KMS-11 (cell line): ENCODE measurements at regions not wholly inside any gene's neighbourhood (a gene's known extent, or its start where the extent isn't known, plus 50 kb on each side); places are given as distances from the start of the nearest gene placed in this dataset.

Experiments used
- H2AFZ ChIP-seq: fragments of 200-600 bp; sonication (generic); 2 replicates; pipeline ENCODE4 v1.6.1; 2016; ENCODE audit warnings: antibody characterized with exemption, mixed run types, low read depth
- H3K27ac ChIP-seq: fragments of 200-600 bp; sonication (generic); 2 replicates; pipeline ENCODE4 v1.6.1; 2016; ENCODE audit warnings: mild to moderate bottlenecking, mixed run types
- H3K27me3 ChIP-seq: fragments of 200-600 bp; sonication (generic); 2 replicates; pipeline ENCODE4 v1.6.1; 2017; ENCODE audit warnings: mild to moderate bottlenecking, low read depth, mixed run types, moderate library complexity; ENCODE audit not compliant: insufficient read depth
- H3K36me3 ChIP-seq: fragments of 200-600 bp; sonication (generic); 2 replicates; pipeline ENCODE4 v1.6.1; 2017; ENCODE audit warnings: mild to moderate bottlenecking, mixed run types; ENCODE audit not compliant: insufficient read depth
- H3K4me1 ChIP-seq: fragments of 200-600 bp; sonication (generic); 2 replicates; pipeline ENCODE4 v1.6.1; 2016; ENCODE audit warnings: mild to moderate bottlenecking, low read depth, mixed run types; ENCODE audit not compliant: poor library complexity, severe bottlenecking
- H3K4me2 ChIP-seq: fragments of 200-600 bp; sonication (generic); 2 replicates; pipeline ENCODE4 v1.7.0; 2016; ENCODE audit warnings: mild to moderate bottlenecking, mixed run types
- H3K4me3 ChIP-seq: fragments of 200-600 bp; sonication (generic); IDR thresholded peaks from 2 replicates; pipeline ENCODE4 v1.6.1; 2017; ENCODE audit warnings: low read depth, low read length, mixed read lengths; ENCODE audit not compliant: insufficient read depth
- H3K79me2 ChIP-seq: fragments of 200-600 bp; sonication (generic); 2 replicates; pipeline ENCODE4 v1.6.1; 2016; ENCODE audit warnings: low read depth, mixed run types; ENCODE audit not compliant: insufficient read depth
- H3K9ac ChIP-seq: fragments of 200-600 bp; sonication (generic); 2 replicates; pipeline ENCODE4 v1.6.1; 2016; ENCODE audit warnings: mild to moderate bottlenecking, mixed run types
- H4K20me1 ChIP-seq: fragments of 200-600 bp; sonication (generic); 2 replicates; pipeline ENCODE4 v1.6.1; 2016; ENCODE audit warnings: mild to moderate bottlenecking, mixed run types; ENCODE audit not compliant: insufficient read depth
- CTCF ChIP-seq: fragments of 200-600 bp; sonication (generic); conservative IDR thresholded peaks from 2 replicates; pipeline ENCODE4 v1.6.1; 2017; ENCODE audit warnings: low read depth, mild to moderate bottlenecking, antibody characterized with exemption, low read length, moderate library complexity, mixed read lengths

DNA sequence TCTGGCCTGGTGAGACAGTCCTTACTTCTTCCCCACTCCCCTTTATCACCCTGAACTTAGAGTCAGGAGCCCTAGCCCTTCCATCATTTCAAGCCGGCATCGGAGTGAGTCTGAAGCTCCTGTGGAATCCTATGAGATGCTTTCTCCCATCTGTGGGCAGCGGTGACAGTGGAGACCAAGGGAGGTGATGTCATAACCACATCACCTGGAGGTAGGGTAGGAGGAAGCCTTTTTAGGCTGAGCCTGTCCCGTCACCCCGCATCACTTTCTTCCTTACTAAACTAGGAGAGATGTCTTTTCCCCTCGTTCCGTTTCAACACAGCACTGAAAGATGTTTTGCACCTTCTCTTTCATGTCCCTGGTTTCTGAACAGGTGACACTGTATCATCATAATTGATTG is 124.1 kb upstream of the WWC1 start:
- no peaks in the 10 kb centered on the region for H3K27me3 ChIP-seq

GRCh38 chr5:168168978-168169698 is 122.3 kb upstream of the WWC1 start:
- H3K27me3 ChIP-seq = no peaks in the 10 kb centered on the region
- H2AFZ ChIP-seq = no peak overlapping the region
- peaks cover 63% of the 10 kb centered on the region for H3K4me1 ChIP-seq
- H3K9ac ChIP-seq = no peak overlapping the region
- TF ChIP-seq CTCF = no peak
- H4K20me1 ChIP-seq = no peaks in the 10 kb centered on the region
- H3K27ac ChIP-seq = no peak overlapping the region
- no peaks in the 10 kb centered on the region for H3K36me3 ChIP-seq
- H3K79me2 ChIP-seq = no peaks in the 10 kb centered on the region
- no peak overlapping the region for H3K4me2 ChIP-seq
- no peak overlapping the region for H3K4me3 ChIP-seq

More for the DNA sequence above, 124.1 kb upstream of the WWC1 start:
- Histone ChIP-seq H3K79me2 (no peaks in the 10 kb centered on the region), H3K4me3 (no peak overlapping the region), H3K4me1 (peaks cover 45% of the 10 kb centered on the region), H3K36me3 (no peaks in the 10 kb centered on the region), H3K27ac (no peak overlapping the region), H3K4me2 (no peak overlapping the region), H3K9ac (no peak overlapping the region), H4K20me1 (no peaks in the 10 kb centered on the region), H2AFZ (no peak overlapping the region)
- no peak for TF ChIP-seq CTCF

GRCh38 chr5:168169791-168170190 is 121.7 kb upstream of the WWC1 start:
- no peak overlapping the region for H3K4me2 ChIP-seq
- H3K27ac ChIP-seq = no peak overlapping the region
- peaks cover 66% of the 10 kb centered on the region for H3K4me1 ChIP-seq
- no peaks in the 10 kb centered on the region for H3K79me2 ChIP-seq
- H4K20me1 ChIP-seq = no peaks in the 10 kb centered on the region
- H3K4me3 ChIP-seq = no peak overlapping the region
- H3K36me3 ChIP-seq = no peaks in the 10 kb centered on the region
- H3K27me3 ChIP-seq = no peaks in the 10 kb centered on the region
- no peak for TF ChIP-seq CTCF
- no peak overlapping the region for H3K9ac ChIP-seq
- H2AFZ ChIP-seq = no peak overlapping the region

- Histone ChIP-seq H3K9ac (no peak overlapping the region; the same call in 1 of the 2 replicates), H3K36me3 (no peaks in the 10 kb centered on the region), H2AFZ (no peak overlapping the region), H4K20me1 (no peaks in the 10 kb centered on the region), H3K4me1 (peaks cover 53% of the 10 kb centered on the region), H3K4me2 (peak overlapping the region; percentile 74), H3K27ac (peak overlapping the region; percentile 37; the same call in 1 of the 2 replicates), H3K4me3 (no peak overlapping the region), H3K27me3 (no peaks in the 10 kb centered on the region), H3K79me2 (no peaks in the 10 kb centered on the region)
- TF ChIP-seq CTCF = no peak
Observed at GRCh38 chr5:168171901-168172759, 119.3 kb upstream of the WWC1 start.
